ENCODE measurements at regions not wholly inside any gene's neighbourhood (a gene's known extent, or its start where the extent isn't known, plus 50 kb on each side); places are given as distances from the start of the nearest gene placed in this dataset.
A peak's percentile ranks its signal among the peaks of the same experiment; 100 is the strongest.

GRCh38 chr5:135120951-135121350, 86.9 kb upstream of the PITX1 start:
- DNase-seq (ENCODE audit: low read depth, low spot score) = peak; percentile 5

GRCh38 chr5:135119481-135119880, 85.5 kb upstream of the PITX1 start:
- DNase-seq (ENCODE audit: low read depth, low spot score) = no peak

- no peak for DNase-seq (ENCODE audit: low read depth, low spot score)
Measured at GRCh38 chr5:135117590-135117989, 83.6 kb upstream of the PITX1 start.

- DNase-seq (ENCODE audit: low read depth, low spot score) = no peak
Measured at GRCh38 chr5:135116160-135116561, 82.1 kb upstream of the PITX1 start.

GRCh38 chr5:135115591-135115990, 81.6 kb upstream of the PITX1 start:
- DNase-seq (ENCODE audit: low read depth, low spot score) = no peak

- DNase-seq (ENCODE audit: low read depth, low spot score) = no peak
Measured at GRCh38 chr5:135114759-135115158, 80.7 kb upstream of the PITX1 start.

GRCh38 chr5:135112008-135112725, 78.1 kb upstream of the PITX1 start:
- DNase-seq (ENCODE audit: low read depth, low spot score) = no peak

GRCh38 chr5:135110785-135111596, 77.0 kb upstream of the PITX1 start:
- DNase-seq (ENCODE audit: low read depth, low spot score) = no peak

GRCh38 chr5:135108992-135109391, 75.0 kb upstream of the PITX1 start:
- no peak for DNase-seq (ENCODE audit: low read depth, low spot score)

- no peak for DNase-seq (ENCODE audit: low read depth, low spot score)
Measured at GRCh38 chr5:135108569-135108968, 74.5 kb upstream of the PITX1 start.

- no peak for DNase-seq (ENCODE audit: low read depth, low spot score)
Measured at GRCh38 chr5:135107986-135108385, 74.0 kb upstream of the PITX1 start.

GRCh38 chr5:135106610-135107471, 72.8 kb upstream of the PITX1 start:
- DNase-seq (ENCODE audit: low read depth, low spot score) = no peak

- no peak for DNase-seq (ENCODE audit: low read depth, low spot score)
Measured at GRCh38 chr5:135106136-135106535, 72.1 kb upstream of the PITX1 start.

- no peak for DNase-seq (ENCODE audit: low read depth, low spot score)
Measured at GRCh38 chr5:135105105-135105484, 71.1 kb upstream of the PITX1 start.

- DNase-seq (ENCODE audit: low read depth, low spot score) = no peak
Measured at GRCh38 chr5:135103575-135103853, 69.5 kb upstream of the PITX1 start.

GRCh38 chr5:135102716-135103574, 68.9 kb upstream of the PITX1 start:
- no peak for DNase-seq (ENCODE audit: low read depth, low spot score)

- DNase-seq (ENCODE audit: low read depth, low spot score) = no peak
Measured at GRCh38 chr5:135100431-135100830, 66.4 kb upstream of the PITX1 start.

- DNase-seq (ENCODE audit: low read depth, low spot score) = no peak
Measured at GRCh38 chr5:135100011-135100410, 66.0 kb upstream of the PITX1 start.

- DNase-seq (ENCODE audit: low read depth, low spot score) = no peak
Measured at GRCh38 chr5:135097390-135097789, 63.4 kb upstream of the PITX1 start.

- DNase-seq (ENCODE audit: low read depth, low spot score) = no peak
Measured at GRCh38 chr5:135095871-135096270, 61.8 kb upstream of the PITX1 start.

- no peak for DNase-seq (ENCODE audit: low read depth, low spot score)
Measured at GRCh38 chr5:135095052-135095715, 61.2 kb upstream of the PITX1 start.

Measured in iPS DF 19.7 (cell line).